SU-DHL-6 (cell line): ENCODE measurements at regions not wholly inside any gene's neighbourhood (a gene's known extent, or its start where the extent isn't known, plus 50 kb on each side); places are given as distances from the start of the nearest gene placed in this dataset.

Experiments used
- H2AFZ ChIP-seq: fragments of 200-600 bp; sonication (generic); 2 replicates; pipeline ENCODE4 v1.6.1; 2014; ENCODE audit warnings: low read depth, mild to moderate bottlenecking, moderate library complexity, mixed read lengths, antibody characterized with exemption, low read length; ENCODE audit not compliant: severe bottlenecking
- H3F3A ChIP-seq: fragments of 200-600 bp; shearing (Covaris generic); 2 replicates; pipeline ENCODE4 v1.6.0; 2016; ENCODE audit warnings: antibody characterized with exemption, mild to moderate bottlenecking; ENCODE audit not compliant: insufficient read depth
- H3K27ac ChIP-seq: fragments of 200-600 bp; sonication (generic); 2 replicates; pipeline ENCODE4 v1.5.1; 2016; ENCODE audit warnings: low read depth, mild to moderate bottlenecking, low read length, moderate library complexity, mixed read lengths
- H3K27me3 ChIP-seq: fragments of 200-600 bp; sonication (generic), shearing (Covaris generic); 2 replicates; pipeline ENCODE4 v1.6.0; 2014; ENCODE audit warnings: mild to moderate bottlenecking, low read length
- H3K36me3 ChIP-seq: fragments of 200-600 bp; sonication (generic); 2 replicates; pipeline ENCODE4 v1.6.1; 2014; ENCODE audit warnings: mild to moderate bottlenecking, low read length, mixed read lengths
- H3K4me2 ChIP-seq: fragments of 300-600, 200-600 bp; shearing (Covaris generic), sonication (generic); 2 replicates; pipeline ENCODE4 v1.6.0; 2014; ENCODE audit warnings: low read length, low read depth, mild to moderate bottlenecking; ENCODE audit not compliant: poor library complexity, severe bottlenecking
- H3K4me3 ChIP-seq: fragments of 200-600 bp; sonication (generic); 2 replicates; pipeline ENCODE4 v1.5.1; 2014; ENCODE audit warnings: antibody characterized with exemption, low read length, mild to moderate bottlenecking, mixed read lengths; ENCODE audit not compliant: insufficient read depth, poor library complexity, severe bottlenecking
- H3K79me2 ChIP-seq: fragments of 200-600 bp; sonication (generic); 2 replicates; pipeline ENCODE4 v1.6.1; 2014; ENCODE audit warnings: mild to moderate bottlenecking, low read length, moderate library complexity; ENCODE audit not compliant: insufficient read depth
- H3K9ac ChIP-seq: fragments of 200-600 bp; sonication (generic); 2 replicates; pipeline ENCODE4 v1.7.0; 2014; ENCODE audit warnings: mild to moderate bottlenecking, low read length
- H3K9me2 ChIP-seq: fragments of 200-600 bp; sonication (generic); replicated peaks from 2 replicates; pipeline ENCODE4 v1.6.1; 2014; ENCODE audit warnings: low read length; ENCODE audit not compliant: insufficient read depth
- H3K9me3 ChIP-seq: fragments of 200-600 bp; sonication (generic); 2 replicates; pipeline ENCODE4 v1.6.1; 2014; ENCODE audit warnings: low read length, mixed read lengths; ENCODE audit not compliant: insufficient read depth
- H4K20me1 ChIP-seq: fragments of 200-600 bp; sonication (generic); 2 replicates; pipeline ENCODE4 v1.6.1; 2014; ENCODE audit warnings: low read depth, mild to moderate bottlenecking, antibody characterized with exemption, low read length, moderate library complexity, mixed read lengths
- CTCF ChIP-seq: fragments of 200-600 bp; sonication (generic); IDR thresholded peaks from one replicate; pipeline ENCODE4 v1.5.1; 2017; ENCODE audit warnings: antibody characterized with exemption, mild to moderate bottlenecking, low read length, moderate library complexity; ENCODE audit not compliant: insufficient read depth, poor library complexity, severe bottlenecking
- EZH2phosphoT487 ChIP-seq: fragments of 200-600 bp; sonication (generic), shearing (Covaris generic); conservative IDR thresholded peaks from 2 replicates; pipeline ENCODE4 v1.6.1; 2018; ENCODE audit warnings: mild to moderate bottlenecking, antibody characterized with exemption, low read length, moderate library complexity, mixed read lengths

DNA sequence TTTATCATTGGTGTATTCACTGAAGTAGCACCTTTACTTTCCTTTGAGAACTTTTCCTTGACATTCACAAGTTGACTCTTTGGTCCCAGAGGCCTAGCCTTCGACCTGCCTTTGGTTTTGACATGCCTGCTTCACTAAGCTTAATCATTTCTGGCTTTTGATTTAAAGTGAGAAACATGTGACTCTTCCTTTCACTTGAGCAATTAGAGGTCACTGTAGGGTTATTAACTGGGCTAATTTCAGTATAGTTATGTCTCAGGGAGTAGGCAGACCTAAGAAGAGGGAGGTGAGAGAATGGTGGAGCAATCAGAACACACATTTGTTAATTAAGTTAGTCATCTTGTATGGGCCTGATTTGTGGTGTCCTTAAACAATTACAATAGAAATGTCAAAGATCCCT lies 1040.7 kb upstream of the SLC39A10 start:
- Histone ChIP-seq H3K27me3 (no peaks in the 10 kb centered on the region), H3K79me2 (no peaks in the 10 kb centered on the region)

DNA sequence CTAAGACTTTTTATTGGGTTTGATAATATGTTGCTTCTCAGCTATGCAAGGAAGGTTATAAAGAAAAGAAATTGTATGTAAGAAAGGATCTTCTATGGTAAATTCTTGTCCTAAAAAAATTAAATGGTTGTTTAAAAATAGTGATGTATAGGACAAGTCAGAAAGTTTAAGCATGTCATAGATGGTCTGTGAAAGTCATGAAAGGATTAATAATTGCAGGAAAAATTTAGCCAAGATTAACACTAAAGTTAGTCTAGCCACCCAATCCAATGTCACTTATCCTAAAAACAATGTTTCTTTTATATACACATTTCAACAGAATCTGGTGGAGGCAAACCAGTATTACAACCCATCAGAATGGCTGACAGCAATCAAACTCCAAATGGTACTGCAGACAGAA lies 1046.7 kb upstream of the SLC39A10 start:
- peaks cover 14% of the 10 kb centered on the region; the same call in 1 of the 2 replicates for H3K9me3 ChIP-seq
- H3K36me3 ChIP-seq, result no peaks in the 10 kb centered on the region
- H2AFZ ChIP-seq, result no peak overlapping the region
- no peaks in the 10 kb centered on the region for H3K79me2 ChIP-seq
- no peaks in the 10 kb centered on the region for H4K20me1 ChIP-seq
- H3K4me3 ChIP-seq, result no peak overlapping the region
- H3K27ac ChIP-seq, result no peak overlapping the region
- H3K27me3 ChIP-seq, result no peaks in the 10 kb centered on the region
- H3K9me2 ChIP-seq, result no peaks in the 10 kb centered on the region
- TF ChIP-seq EZH2phosphoT487 (no peak), CTCF (no peak)
- no peaks in the 10 kb centered on the region for H3F3A ChIP-seq
- no peak overlapping the region for H3K4me2 ChIP-seq
- no peak overlapping the region for H3K9ac ChIP-seq

More for the DNA sequence above, 1040.7 kb upstream of the SLC39A10 start:
- H3K9ac ChIP-seq, result no peak overlapping the region
- H3K9me3 ChIP-seq, result no peaks in the 10 kb centered on the region
- H3F3A ChIP-seq, result no peaks in the 10 kb centered on the region
- H3K9me2 ChIP-seq, result no peaks in the 10 kb centered on the region
- peak overlapping the region; percentile 37 for H2AFZ ChIP-seq
- H4K20me1 ChIP-seq, result no peaks in the 10 kb centered on the region
- TF ChIP-seq EZH2phosphoT487, result no peak
- TF ChIP-seq CTCF, result no peak
- no peak overlapping the region for H3K27ac ChIP-seq
- no peaks in the 10 kb centered on the region for H3K36me3 ChIP-seq
- no peak overlapping the region for H3K4me2 ChIP-seq
- no peak overlapping the region for H3K4me3 ChIP-seq

DNA sequence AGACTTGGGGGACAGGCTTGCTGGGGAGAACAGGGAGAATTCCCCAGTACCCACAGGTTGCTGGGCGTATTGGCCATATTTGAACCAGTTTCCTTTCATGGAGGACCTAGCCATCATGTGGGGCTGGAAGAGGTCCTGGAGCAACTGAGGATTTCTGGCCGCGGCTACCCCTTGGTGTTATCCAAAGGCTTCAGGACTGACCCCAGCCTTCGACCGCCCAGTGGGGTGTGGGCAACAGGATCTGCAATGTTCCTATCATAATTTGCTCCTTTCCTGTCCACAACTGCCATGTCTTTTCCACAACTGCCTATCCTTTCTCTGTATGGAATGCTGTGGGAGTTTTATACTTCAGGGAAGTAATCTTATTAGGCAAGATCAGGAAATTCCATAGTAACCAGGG lies 1053.6 kb upstream of the SLC39A10 start:
- Histone ChIP-seq H3K79me2 (no peaks in the 10 kb centered on the region), H3K9me3 (peaks cover 30% of the 10 kb centered on the region; the same call in 1 of the 2 replicates), H3K4me3 (no peak overlapping the region), H3K9me2 (no peaks in the 10 kb centered on the region), H3K9ac (no peak overlapping the region), H3K27me3 (no peaks in the 10 kb centered on the region), H2AFZ (no peak overlapping the region), H3F3A (no peaks in the 10 kb centered on the region), H3K4me2 (no peak overlapping the region), H3K27ac (no peak overlapping the region), H4K20me1 (no peaks in the 10 kb centered on the region), H3K36me3 (no peaks in the 10 kb centered on the region)
- TF ChIP-seq CTCF, result no peak
- no peak for TF ChIP-seq EZH2phosphoT487
